ENCODE measurements at regions not wholly inside any gene's neighbourhood (a gene's known extent, or its start where the extent isn't known, plus 50 kb on each side); places are given as distances from the start of the nearest gene placed in this dataset.

DNA sequence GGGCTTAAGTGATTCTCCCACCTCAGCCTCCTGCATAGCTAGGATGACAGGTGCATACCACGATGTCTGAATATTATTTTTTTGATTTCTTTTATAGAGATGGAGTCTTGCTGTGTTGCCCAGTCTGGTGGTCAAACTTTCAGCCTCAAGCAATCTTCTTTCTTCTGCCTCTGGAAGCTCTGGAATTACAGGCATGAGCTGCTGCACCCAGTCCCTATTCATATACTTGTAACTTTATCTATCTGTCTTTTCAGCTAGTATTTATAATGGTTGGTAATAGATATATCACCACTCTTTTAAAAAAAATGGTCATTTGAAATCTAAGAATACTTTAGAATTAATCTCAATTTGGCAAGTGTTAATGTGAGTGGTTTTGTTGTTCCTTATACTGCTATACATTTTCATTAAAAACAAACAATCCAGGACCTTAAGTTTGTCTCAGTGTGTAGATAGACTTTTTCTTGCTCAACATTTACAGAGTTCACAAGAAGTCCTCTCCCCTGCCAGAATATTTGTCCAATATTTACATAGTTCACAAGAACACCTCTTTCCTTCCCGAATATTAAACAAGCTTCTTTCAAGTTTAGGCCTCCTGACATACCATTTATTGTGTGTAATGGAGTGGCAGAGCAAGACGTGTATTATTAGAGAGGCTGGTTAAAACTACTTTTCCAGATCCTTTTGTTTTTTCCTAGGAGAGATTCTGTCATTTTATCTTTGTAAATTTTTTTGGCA lies 1197.4 kb upstream of the ADGRL3 start:
- Histone ChIP-seq H3K27me3 (ENCODE audit: control insufficient read depth in 3 of 3, insufficient read depth in 3 of 3, low read length in 3 of 3) (no peaks in the 10 kb centered on the region), H3K4me3 (ENCODE audit: low read depth in 1 of 3, low read length in 3 of 3) (no peak overlapping the region), H3K9me3 (ENCODE audit: control insufficient read depth in 2 of 2, insufficient read depth in 1 of 2, low read depth in 1 of 2, low read length in 1 of 2) (peaks cover 1 to 15% of the 10 kb centered on the region in 2 donors), H3K4me1 (ENCODE audit: control insufficient read depth in 3 of 3, insufficient read depth in 2 of 3, low read depth in 1 of 3, low read length in 2 of 3) (no peaks in the 10 kb centered on the region), H3K36me3 (ENCODE audit: control insufficient read depth in 3 of 3, insufficient read depth in 2 of 3, low read depth in 1 of 3, low read length in 3 of 3) (no peaks in the 10 kb centered on the region), H3K27ac (ENCODE audit: low read depth in 1 of 3, low read length in 2 of 3) (no peak overlapping the region)
- 54 to 62% (median 60%) methylated on average over 3 of the region's 3 CpGs for WGBS, 3 donors
- DNase-seq (no peak), FAIRE-seq (no peak)

DNA sequence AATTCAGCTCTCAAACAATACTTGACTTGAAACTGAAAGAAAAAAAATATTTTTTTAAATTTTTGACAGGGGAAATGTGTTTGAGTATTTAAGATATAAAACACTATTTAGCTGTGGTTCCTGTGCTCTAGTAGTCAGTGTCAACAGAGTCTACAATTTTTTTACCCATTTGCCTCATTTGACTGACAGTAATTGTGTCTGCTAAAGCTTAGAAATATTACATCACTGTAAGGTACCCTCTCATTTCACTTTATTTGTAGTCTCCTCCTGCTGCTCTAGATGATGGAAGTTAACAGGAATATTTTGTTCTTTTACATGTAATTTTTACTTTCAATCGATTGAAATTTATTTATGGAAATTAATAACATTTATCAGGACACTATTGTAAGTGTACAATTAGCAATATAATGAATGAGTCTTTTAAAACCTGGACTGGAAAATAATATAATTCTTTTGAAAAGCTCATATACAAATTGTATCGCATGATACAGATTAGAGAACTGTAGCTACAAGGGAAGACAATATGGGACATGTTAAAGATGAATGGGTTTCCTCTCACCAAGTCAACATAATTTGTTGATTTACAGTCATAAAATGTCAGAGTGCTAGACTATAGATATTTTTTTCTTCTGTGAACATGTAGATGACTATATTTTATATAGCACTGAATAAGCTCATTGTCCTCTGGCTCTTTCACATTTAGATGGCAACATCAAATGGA lies 1186.5 kb upstream of the ADGRL3 start:
- 91 to 92% (median 91%) methylated on average over 2 of the region's 2 CpGs for WGBS, 3 donors
- H3K27me3 ChIP-seq (ENCODE audit: control insufficient read depth in 3 of 3, insufficient read depth in 3 of 3, low read length in 3 of 3), result no peaks in the 10 kb centered on the region
- H3K27ac ChIP-seq (ENCODE audit: low read depth in 1 of 3, low read length in 2 of 3), result no peak overlapping the region
- H3K4me3 ChIP-seq (ENCODE audit: low read depth in 1 of 3, low read length in 3 of 3), result no peak overlapping the region
- no peaks in the 10 kb centered on the region for H3K36me3 ChIP-seq (ENCODE audit: control insufficient read depth in 3 of 3, insufficient read depth in 2 of 3, low read depth in 1 of 3, low read length in 3 of 3)
- no peaks in the 10 kb centered on the region for H3K9me3 ChIP-seq (ENCODE audit: control insufficient read depth in 2 of 2, insufficient read depth in 1 of 2, low read depth in 1 of 2, low read length in 1 of 2)
- no peak for DNase-seq
- H3K4me1 ChIP-seq (ENCODE audit: control insufficient read depth in 3 of 3, insufficient read depth in 2 of 3, low read depth in 1 of 3, low read length in 2 of 3), result no peaks in the 10 kb centered on the region
- FAIRE-seq, result no peak

DNA sequence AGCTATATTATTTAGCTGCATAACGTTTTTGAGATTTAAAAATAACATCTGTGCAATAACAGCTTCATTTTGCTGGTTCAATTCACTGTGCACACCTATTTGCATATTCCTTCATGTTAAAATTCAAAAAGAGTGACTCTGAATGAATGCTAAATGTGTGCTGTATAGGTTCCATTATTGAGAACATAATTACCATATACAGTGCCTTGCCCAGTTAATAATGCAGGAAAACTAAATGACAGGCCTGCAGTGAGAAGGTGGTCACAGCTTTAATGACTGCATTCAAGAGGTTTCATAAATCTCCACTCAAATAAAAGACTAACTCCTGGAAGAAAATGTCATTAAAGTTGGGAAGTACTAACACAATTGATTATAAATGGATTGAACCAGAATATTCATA lies 1183.2 kb upstream of the ADGRL3 start:
- FAIRE-seq (no peak), DNase-seq (no peak)
- H3K4me1 ChIP-seq (ENCODE audit: control insufficient read depth in 3 of 3, insufficient read depth in 2 of 3, low read depth in 1 of 3, low read length in 2 of 3), result no peaks in the 10 kb centered on the region
- H3K4me3 ChIP-seq (ENCODE audit: low read depth in 1 of 3, low read length in 3 of 3), result no peak overlapping the region
- 11 to 55% (median 17%) methylated on average over 1 of the region's 1 CpG for WGBS, 3 donors
- no peaks in the 10 kb centered on the region for H3K27me3 ChIP-seq (ENCODE audit: control insufficient read depth in 3 of 3, insufficient read depth in 3 of 3, low read length in 3 of 3)
- H3K36me3 ChIP-seq (ENCODE audit: control insufficient read depth in 3 of 3, insufficient read depth in 2 of 3, low read depth in 1 of 3, low read length in 3 of 3), result no peaks in the 10 kb centered on the region
- H3K27ac ChIP-seq (ENCODE audit: low read depth in 1 of 3, low read length in 2 of 3), result no peak overlapping the region
- H3K9me3 ChIP-seq (ENCODE audit: control insufficient read depth in 2 of 2, insufficient read depth in 1 of 2, low read depth in 1 of 2, low read length in 1 of 2), result no peaks in the 10 kb centered on the region

DNA sequence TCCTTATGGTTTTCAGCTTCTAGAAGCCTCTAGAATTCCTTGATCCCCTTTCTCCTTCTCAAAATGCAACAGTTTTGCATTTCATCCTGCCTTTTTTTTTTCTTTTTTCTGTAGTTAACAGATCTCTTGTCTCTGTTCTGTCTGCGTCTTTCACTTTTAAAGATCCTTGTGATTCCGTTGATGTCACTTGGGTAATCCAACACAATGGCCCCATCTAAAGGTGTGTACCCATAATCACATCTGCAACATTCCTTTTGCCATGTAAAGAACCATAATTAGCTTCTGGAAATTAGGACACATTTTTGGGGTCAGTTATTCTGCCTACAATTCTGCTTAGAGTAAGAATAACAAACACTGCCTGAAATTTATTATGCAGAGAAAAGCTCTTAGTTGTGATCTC lies 1180.9 kb upstream of the ADGRL3 start:
- Histone ChIP-seq H3K36me3 (ENCODE audit: control insufficient read depth in 3 of 3, insufficient read depth in 2 of 3, low read depth in 1 of 3, low read length in 3 of 3) (no peaks in the 10 kb centered on the region), H3K27me3 (ENCODE audit: control insufficient read depth in 3 of 3, insufficient read depth in 3 of 3, low read length in 3 of 3) (no peaks in the 10 kb centered on the region), H3K27ac (ENCODE audit: low read depth in 1 of 3, low read length in 2 of 3) (no peak overlapping the region), H3K9me3 (ENCODE audit: control insufficient read depth in 2 of 2, insufficient read depth in 1 of 2, low read depth in 1 of 2, low read length in 1 of 2) (no peaks in the 10 kb centered on the region), H3K4me3 (ENCODE audit: low read depth in 1 of 3, low read length in 3 of 3) (no peak overlapping the region), H3K4me1 (ENCODE audit: control insufficient read depth in 3 of 3, insufficient read depth in 2 of 3, low read depth in 1 of 3, low read length in 2 of 3) (no peaks in the 10 kb centered on the region)
- FAIRE-seq (no peak), DNase-seq (no peak)
- 69 to 85% (median 83%) methylated on average over 2 of the region's 2 CpGs for WGBS, 3 donors

DNA sequence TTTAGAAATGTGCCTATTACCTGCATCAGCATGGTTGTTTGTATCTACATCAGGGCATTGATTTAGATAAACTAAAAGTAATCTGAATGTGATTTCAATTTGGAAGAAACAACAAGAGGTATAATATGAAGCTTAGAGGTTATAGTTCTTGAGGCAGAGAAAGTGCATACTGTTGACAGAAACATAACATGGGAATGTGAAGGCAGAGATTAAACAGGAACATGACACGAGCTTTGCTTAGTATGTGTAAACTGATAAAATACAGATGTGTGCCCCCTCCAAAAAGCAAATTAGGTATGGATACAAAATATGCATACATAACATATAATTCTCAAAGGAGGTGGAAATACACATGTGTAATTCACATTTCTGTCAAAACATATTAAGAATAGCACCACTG lies 1180.2 kb upstream of the ADGRL3 start:
- Histone ChIP-seq H3K4me1 (ENCODE audit: control insufficient read depth in 3 of 3, insufficient read depth in 2 of 3, low read depth in 1 of 3, low read length in 2 of 3) (no peaks in the 10 kb centered on the region), H3K4me3 (ENCODE audit: low read depth in 1 of 3, low read length in 3 of 3) (no peak overlapping the region), H3K27me3 (ENCODE audit: control insufficient read depth in 3 of 3, insufficient read depth in 3 of 3, low read length in 3 of 3) (no peaks in the 10 kb centered on the region), H3K36me3 (ENCODE audit: control insufficient read depth in 3 of 3, insufficient read depth in 2 of 3, low read depth in 1 of 3, low read length in 3 of 3) (no peaks in the 10 kb centered on the region), H3K9me3 (ENCODE audit: control insufficient read depth in 2 of 2, insufficient read depth in 1 of 2, low read depth in 1 of 2, low read length in 1 of 2) (no peaks in the 10 kb centered on the region), H3K27ac (ENCODE audit: low read depth in 1 of 3, low read length in 2 of 3) (no peak overlapping the region)
- DNase-seq (no peak), FAIRE-seq (no peak)
- WGBS, 3 donors, result 24 to 43% (median 28%) methylated on average over 1 of the region's 1 CpG

DNA sequence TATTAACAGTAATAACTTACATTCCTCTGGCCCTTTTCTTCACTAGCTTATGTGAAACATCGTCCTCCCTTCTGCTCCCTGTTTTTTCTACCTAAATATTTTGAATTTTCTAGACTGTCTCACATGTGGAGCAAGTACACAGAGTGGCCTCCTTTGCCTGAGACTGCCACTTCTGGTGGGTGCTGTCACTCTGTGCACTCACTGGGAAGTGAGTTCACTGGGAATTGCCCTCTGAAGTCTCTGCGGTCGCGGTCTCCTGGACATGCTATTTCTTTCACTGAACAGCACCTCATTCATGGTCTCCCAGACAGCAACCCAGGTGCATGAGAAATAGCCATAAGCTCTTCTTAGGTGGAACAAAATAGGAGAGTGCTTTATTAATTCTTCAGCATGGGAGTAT lies 1179.7 kb upstream of the ADGRL3 start:
- no peak for DNase-seq
- WGBS, 3 donors, result 66 to 75% (median 75%) methylated on average over 4 of the region's 4 CpGs

DNA sequence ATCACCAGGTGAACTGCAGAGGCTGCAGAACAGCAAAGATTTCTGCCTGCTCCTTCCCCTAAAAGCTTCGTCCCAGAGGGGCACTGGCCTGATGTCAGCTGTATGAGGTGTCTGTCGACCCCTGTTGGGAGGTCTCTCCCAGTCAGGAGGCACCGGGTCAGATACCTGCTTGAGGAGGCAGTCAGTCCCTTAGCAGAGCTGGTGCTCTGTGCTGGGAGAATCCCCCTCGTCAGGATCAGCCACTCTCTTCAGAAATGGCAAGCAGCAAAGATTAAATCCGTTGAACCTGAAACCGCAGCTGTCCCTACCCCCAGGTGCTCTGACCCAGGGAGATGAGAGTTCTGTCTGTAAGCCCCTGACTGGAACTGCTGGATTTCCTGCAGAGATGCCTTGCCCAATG lies 1166.3 kb upstream of the ADGRL3 start:
- 70 to 77% (median 75%) methylated on average over 6 of the region's 6 CpGs for WGBS, 3 donors
- FAIRE-seq, result no peak
- H3K27me3 ChIP-seq (ENCODE audit: control insufficient read depth in 3 of 3, insufficient read depth in 3 of 3, low read length in 3 of 3), result no peaks in the 10 kb centered on the region
- DNase-seq, result no peak
- H3K4me1 ChIP-seq (ENCODE audit: control insufficient read depth in 3 of 3, insufficient read depth in 2 of 3, low read depth in 1 of 3, low read length in 2 of 3), result no peaks in the 10 kb centered on the region
- H3K36me3 ChIP-seq (ENCODE audit: control insufficient read depth in 3 of 3, insufficient read depth in 2 of 3, low read depth in 1 of 3, low read length in 3 of 3), result no peaks in the 10 kb centered on the region
- H3K4me3 ChIP-seq (ENCODE audit: low read depth in 1 of 3, low read length in 3 of 3), result no peak overlapping the region
- H3K27ac ChIP-seq (ENCODE audit: low read depth in 1 of 3, low read length in 2 of 3), result no peak overlapping the region
- H3K9me3 ChIP-seq (ENCODE audit: control insufficient read depth in 2 of 2, insufficient read depth in 1 of 2, low read depth in 1 of 2, low read length in 1 of 2), result no peaks in the 10 kb centered on the region

More for the DNA sequence above, 1179.7 kb upstream of the ADGRL3 start:
- no peaks in the 10 kb centered on the region for H3K9me3 ChIP-seq (ENCODE audit: control insufficient read depth in 2 of 2, insufficient read depth in 1 of 2, low read depth in 1 of 2, low read length in 1 of 2)
- no peaks in the 10 kb centered on the region for H3K36me3 ChIP-seq (ENCODE audit: control insufficient read depth in 3 of 3, insufficient read depth in 2 of 3, low read depth in 1 of 3, low read length in 3 of 3)
- H3K27ac ChIP-seq (ENCODE audit: low read depth in 1 of 3, low read length in 2 of 3), result no peak overlapping the region
- FAIRE-seq, result no peak
- no peak overlapping the region for H3K4me3 ChIP-seq (ENCODE audit: low read depth in 1 of 3, low read length in 3 of 3)
- no peaks in the 10 kb centered on the region for H3K27me3 ChIP-seq (ENCODE audit: control insufficient read depth in 3 of 3, insufficient read depth in 3 of 3, low read length in 3 of 3)
- H3K4me1 ChIP-seq (ENCODE audit: control insufficient read depth in 3 of 3, insufficient read depth in 2 of 3, low read depth in 1 of 3, low read length in 2 of 3), result no peaks in the 10 kb centered on the region

DNA sequence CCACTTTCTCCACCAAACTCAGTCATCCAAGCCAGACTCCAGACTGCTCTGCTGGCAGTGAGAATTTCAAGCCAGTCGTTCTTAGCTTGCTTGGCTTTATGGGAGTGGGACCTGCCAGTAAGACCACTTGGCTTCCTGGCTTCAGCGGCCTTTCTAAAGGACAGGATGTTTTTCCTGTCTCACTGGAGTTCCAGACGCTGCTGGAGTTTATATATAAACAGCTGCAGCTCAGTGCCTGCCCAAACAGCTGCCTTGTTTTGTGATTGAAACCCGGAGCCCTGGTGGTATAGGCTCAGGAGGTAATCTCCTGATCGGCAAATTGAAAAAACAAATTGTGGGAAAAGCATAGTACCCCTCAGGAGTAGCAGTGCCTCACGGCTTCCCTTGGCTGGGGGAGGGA lies 1165.8 kb upstream of the ADGRL3 start:
- FAIRE-seq (no peak), DNase-seq (no peak)
- Histone ChIP-seq H3K27ac (ENCODE audit: low read depth in 1 of 3, low read length in 2 of 3) (no peak overlapping the region), H3K4me1 (ENCODE audit: control insufficient read depth in 3 of 3, insufficient read depth in 2 of 3, low read depth in 1 of 3, low read length in 2 of 3) (no peaks in the 10 kb centered on the region), H3K4me3 (ENCODE audit: low read depth in 1 of 3, low read length in 3 of 3) (no peak overlapping the region), H3K36me3 (ENCODE audit: control insufficient read depth in 3 of 3, insufficient read depth in 2 of 3, low read depth in 1 of 3, low read length in 3 of 3) (no peaks in the 10 kb centered on the region), H3K27me3 (ENCODE audit: control insufficient read depth in 3 of 3, insufficient read depth in 3 of 3, low read length in 3 of 3) (no peaks in the 10 kb centered on the region), H3K9me3 (ENCODE audit: control insufficient read depth in 2 of 2, insufficient read depth in 1 of 2, low read depth in 1 of 2, low read length in 1 of 2) (no peaks in the 10 kb centered on the region)
- WGBS, 3 donors, result 33 to 54% (median 49%) methylated on average over 6 of the region's 6 CpGs
